Heart left ventricle (tissue), 13 donors: ENCODE measurements at regions not wholly inside any gene's neighbourhood (a gene's known extent, or its start where the extent isn't known, plus 50 kb on each side); places are given as distances from the start of the nearest gene placed in this dataset.

Source experiments
- POLR2A ChIP-seq, 2 donors: fragments of 450-650 bp; IDR thresholded peaks; one replicate each; pipeline ENCODE4 v1.6.1; 2017; ENCODE audit warnings: antibody characterized with exemption in 2 of 2, mild to moderate bottlenecking in 2 of 2, moderate library complexity in 2 of 2
- TF ChIP-seq, protein P1 (sequence below), 12 donors: fragments of 200-600 bp; sonication (generic) in 4 of 12; IDR thresholded peaks; one replicate each; pipeline versions ENCODE4 v1.5.0 to v1.8.0; 2018 to 2022; ENCODE audit warnings: antibody characterized with exemption in 12 of 12, mild to moderate bottlenecking in 5 of 12
- donor health status: ischemic (EF 13 %, LVEDD 7.1; RV severe dilation, severe dysfunction).
- donor health status: DM: no; HTN: yes; CAD: no.
- donor health status: DM: no; HTN: no; CAD: no.
- donor health status: ischemic (EF 25% LVEDD 6.9; RV normal size, moderate dysfunction).
- donor health status: ischemic (EF 25% LVEDD 5.7; RV mildly dilated, moderate dysfunction).
- donor health status: ischemic (EF 35%, LVEDD 5.7; RV mildly dilated, moderate dysfunction).
- donor health status: nonischemic (EF 11% LVEDD 7.7; RV severe dilation, severe dysfunction).
- donor health status: DM: yes; HTN: yes; CAD: no.
- donor health status: PGD.
- donor health status: ischemic (EF 29% LVEDD 5.4; RV normal size, mild dysfunction).
- donor health status: nonischemic (EF 23%, LVEDD 6.1; RV moderate dilation, normal function).

GRCh38 chr10:20502903-20503585 lies 394.1 kb downstream of the NEBL start:
- TF ChIP-seq, protein P1, sequence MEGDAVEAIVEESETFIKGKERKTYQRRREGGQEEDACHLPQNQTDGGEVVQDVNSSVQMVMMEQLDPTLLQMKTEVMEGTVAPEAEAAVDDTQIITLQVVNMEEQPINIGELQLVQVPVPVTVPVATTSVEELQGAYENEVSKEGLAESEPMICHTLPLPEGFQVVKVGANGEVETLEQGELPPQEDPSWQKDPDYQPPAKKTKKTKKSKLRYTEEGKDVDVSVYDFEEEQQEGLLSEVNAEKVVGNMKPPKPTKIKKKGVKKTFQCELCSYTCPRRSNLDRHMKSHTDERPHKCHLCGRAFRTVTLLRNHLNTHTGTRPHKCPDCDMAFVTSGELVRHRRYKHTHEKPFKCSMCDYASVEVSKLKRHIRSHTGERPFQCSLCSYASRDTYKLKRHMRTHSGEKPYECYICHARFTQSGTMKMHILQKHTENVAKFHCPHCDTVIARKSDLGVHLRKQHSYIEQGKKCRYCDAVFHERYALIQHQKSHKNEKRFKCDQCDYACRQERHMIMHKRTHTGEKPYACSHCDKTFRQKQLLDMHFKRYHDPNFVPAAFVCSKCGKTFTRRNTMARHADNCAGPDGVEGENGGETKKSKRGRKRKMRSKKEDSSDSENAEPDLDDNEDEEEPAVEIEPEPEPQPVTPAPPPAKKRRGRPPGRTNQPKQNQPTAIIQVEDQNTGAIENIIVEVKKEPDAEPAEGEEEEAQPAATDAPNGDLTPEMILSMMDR (IDR thresholded peaks at IDR 0.05) = no peak
- TF ChIP-seq POLR2A (IDR thresholded peaks at IDR 0.05) = no peak
